Neuronal stem cell (in vitro differentiated cells): ENCODE measurements at regions not wholly inside any gene's neighbourhood (a gene's known extent, or its start where the extent isn't known, plus 50 kb on each side); places are given as distances from the start of the nearest gene placed in this dataset.

Experiments
- DNase-seq: peaks from one replicate; pipeline ENCODE4 v3.0.0-alpha.2; 2013; ENCODE audit warnings: low spot score
- H2AFZ ChIP-seq: one replicate; pipeline ENCODE4 v1.6.1; 2013; ENCODE audit warnings: mild to moderate bottlenecking, low read length, inconsistent platforms
- H2AK5ac ChIP-seq: 2 replicates; pipeline ENCODE4 v1.6.1; 2013; ENCODE audit warnings: low read depth, mild to moderate bottlenecking, inconsistent platforms, low read length, moderate library complexity, mixed read lengths
- H2BK120ac ChIP-seq: 2 replicates; pipeline ENCODE4 v1.6.1; 2013; ENCODE audit warnings: low read depth, mild to moderate bottlenecking, inconsistent platforms, low read length, moderate library complexity, mixed read lengths
- H2BK12ac ChIP-seq: one replicate; pipeline ENCODE4 v1.6.1; 2013; ENCODE audit warnings: low read length, inconsistent platforms
- H2BK15ac ChIP-seq: 2 replicates; pipeline ENCODE4 v1.6.1; 2013; ENCODE audit warnings: mild to moderate bottlenecking, low read length, inconsistent platforms, mixed read lengths
- H2BK5ac ChIP-seq: one replicate; pipeline ENCODE4 v1.6.1; 2013; ENCODE audit warnings: inconsistent platforms, mild to moderate bottlenecking, low read length, moderate library complexity
- H3K14ac ChIP-seq: one replicate; pipeline ENCODE4 v1.6.1; 2013; ENCODE audit warnings: low read length, inconsistent platforms
- H3K18ac ChIP-seq: 2 replicates; pipeline ENCODE4 v1.6.1; 2013; ENCODE audit warnings: low read length, inconsistent platforms
- H3K23ac ChIP-seq: 2 replicates; pipeline ENCODE4 v1.6.1; 2013; ENCODE audit warnings: low read depth, mild to moderate bottlenecking, mixed read lengths, low read length, inconsistent platforms; ENCODE audit not compliant: poor library complexity
- H3K27ac ChIP-seq: replicated peaks from 3 replicates; pipeline ENCODE4 v1.5.1; 2013; ENCODE audit warnings: low read length, inconsistent platforms
- H3K27me3 ChIP-seq, 3 experiments: 2 replicates each; pipeline ENCODE4 v1.6.1; 2013; ENCODE audit warnings: low read length in 3 of 3, mild to moderate bottlenecking in 2 of 3, inconsistent platforms in 1 of 3, low read depth in 1 of 3, mixed read lengths in 1 of 3, moderate library complexity in 1 of 3; ENCODE audit not compliant: control insufficient read depth in 3 of 3, insufficient read depth in 3 of 3
- H3K36me3 ChIP-seq, 2 donors: replicated peaks in 1 of 2; 2 replicates each; pipeline ENCODE4 v1.6.1; 2013; ENCODE audit warnings: low read length in 2 of 2; ENCODE audit not compliant: control insufficient read depth in 2 of 2, insufficient read depth in 2 of 2
- H3K4ac ChIP-seq: 2 replicates; pipeline ENCODE4 v1.6.1; 2013; ENCODE audit warnings: inconsistent platforms, mild to moderate bottlenecking, low read length, moderate library complexity
- H3K4me1 ChIP-seq, 2 donors: 1 replicate in 1 of 2; 2 replicates in 1 of 2; pipeline ENCODE4 v1.6.1; 2013; ENCODE audit warnings: low read length in 2 of 2, low read depth in 1 of 2; ENCODE audit not compliant: control insufficient read depth in 2 of 2, insufficient read depth in 1 of 2
- H3K4me2 ChIP-seq: one replicate; pipeline ENCODE4 v1.6.1; 2013; ENCODE audit warnings: mild to moderate bottlenecking, low read length, inconsistent platforms; ENCODE audit not compliant: insufficient read depth, poor library complexity, severe bottlenecking
- H3K4me3 ChIP-seq, 2 donors: 2 replicates each; pipeline ENCODE4 v1.5.1; 2013; ENCODE audit warnings: low read length in 2 of 2, mild to moderate bottlenecking in 2 of 2, inconsistent platforms in 1 of 2, moderate library complexity in 1 of 2
- H3K79me1 ChIP-seq: one replicate; pipeline ENCODE4 v1.6.1; 2013; ENCODE audit warnings: low read depth, mild to moderate bottlenecking, inconsistent platforms, low read length, moderate library complexity
- H3K9ac ChIP-seq: one replicate; pipeline ENCODE4 v1.6.1; 2013; ENCODE audit warnings: mild to moderate bottlenecking, low read depth, low read length, inconsistent platforms; ENCODE audit not compliant: poor library complexity
- H3K9me3 ChIP-seq, 2 donors: replicated peaks in 1 of 2; 2 replicates each; pipeline versions ENCODE3 to v1.6.1; 2013; ENCODE audit warnings: low read length in 2 of 2, mild to moderate bottlenecking in 2 of 2, inconsistent platforms in 1 of 2, low read depth in 1 of 2, mixed read lengths in 1 of 2, moderate library complexity in 1 of 2; ENCODE audit not compliant: control insufficient read depth in 2 of 2, insufficient read depth in 1 of 2
- H4K8ac ChIP-seq: one replicate; pipeline ENCODE4 v1.6.1; 2013; ENCODE audit warnings: low read depth, mild to moderate bottlenecking, inconsistent platforms, low read length, moderate library complexity
- H4K91ac ChIP-seq: one replicate; pipeline ENCODE4 v1.6.1; 2013; ENCODE audit warnings: low read length, low read depth, mild to moderate bottlenecking, inconsistent platforms; ENCODE audit not compliant: poor library complexity
- WGBS, 2 donors: extraction: QIAGEN DNeasy Blood & Tissue Kit; methylation state at CpG; one replicate each; pipeline ENCODE4 v1.1.7; 2013; ENCODE audit warnings: missing lambda C conversion rate in 2 of 2, mixed read lengths in 1 of 2; ENCODE audit not compliant: insufficient read length in 2 of 2, insufficient replicate concordance in 1 of 2; ENCODE audit errors: extremely low coverage in 2 of 2; 5-methylcytosine and 5-hydroxymethylcytosine counted together

- H4K8ac ChIP-seq = no peak overlapping the region
- no peak overlapping the region for H3K9ac ChIP-seq
- H3K18ac ChIP-seq = no peak overlapping the region
- H3K14ac ChIP-seq = no peak overlapping the region
- H2BK12ac ChIP-seq = no peak overlapping the region
- no peak overlapping the region for H2AK5ac ChIP-seq
- no peak overlapping the region for H3K4ac ChIP-seq
- H2BK15ac ChIP-seq = no peak overlapping the region
- H3K23ac ChIP-seq = no peak overlapping the region
- no peaks in the 10 kb centered on the region for H3K4me1 ChIP-seq
- no peak overlapping the region for H3K27ac ChIP-seq
- no peak overlapping the region for H2BK120ac ChIP-seq
- H2AFZ ChIP-seq = peak overlapping the region; percentile 6
- H3K79me1 ChIP-seq = no peaks in the 10 kb centered on the region
- no peak for DNase-seq
- H3K27me3 ChIP-seq = no peaks in the 10 kb centered on the region
- no CpG with 5 or more reads among the region's 9 CpGs for WGBS, 2 donors
- H3K4me3 ChIP-seq = no peak overlapping the region
- peaks cover 0 to 2% of the 10 kb centered on the region in 2 donors for H3K9me3 ChIP-seq
- H3K36me3 ChIP-seq = no peaks in the 10 kb centered on the region
- H4K91ac ChIP-seq = no peak overlapping the region
- no peak overlapping the region for H2BK5ac ChIP-seq
- H3K4me2 ChIP-seq = no peak overlapping the region
Observed at GRCh38 chr6:164469276-164469949, 840.0 kb downstream of the C6orf118 start.

- Histone ChIP-seq H3K4me3 (peak overlapping the region in 1 of 2 donors; percentile 67), H3K27ac (no peak overlapping the region), H2BK120ac (no peak overlapping the region), H3K4me1 (no peaks in the 10 kb centered on the region), H3K9ac (no peak overlapping the region), H3K4ac (no peak overlapping the region), H2BK12ac (no peak overlapping the region), H3K23ac (no peak overlapping the region), H3K36me3 (no peaks in the 10 kb centered on the region), H4K91ac (no peak overlapping the region), H3K14ac (no peak overlapping the region), H2AFZ (no peak overlapping the region), H3K79me1 (no peaks in the 10 kb centered on the region), H3K18ac (no peak overlapping the region), H4K8ac (no peak overlapping the region), H3K9me3 (no peaks in the 10 kb centered on the region), H2AK5ac (no peak overlapping the region), H2BK5ac (no peak overlapping the region), H3K27me3 (no peaks in the 10 kb centered on the region), H3K4me2 (no peak overlapping the region), H2BK15ac (no peak overlapping the region)
- no peak for DNase-seq
- WGBS, 2 donors = no CpG with 5 or more reads among the region's 9 CpGs
Observed at GRCh38 chr6:164455835-164456234, 853.6 kb downstream of the C6orf118 start.

- Histone ChIP-seq H2AFZ (no peak overlapping the region), H3K4ac (no peak overlapping the region), H2BK15ac (no peak overlapping the region), H3K27me3 (no peaks in the 10 kb centered on the region), H4K91ac (no peak overlapping the region), H3K36me3 (no peaks in the 10 kb centered on the region), H3K4me3 (no peak overlapping the region), H3K9me3 (no peaks in the 10 kb centered on the region), H2BK5ac (no peak overlapping the region), H3K4me1 (no peaks in the 10 kb centered on the region), H2BK12ac (no peak overlapping the region), H3K14ac (no peak overlapping the region), H3K27ac (no peak overlapping the region), H3K18ac (no peak overlapping the region), H3K9ac (no peak overlapping the region), H3K23ac (no peak overlapping the region), H4K8ac (no peak overlapping the region), H2BK120ac (no peak overlapping the region), H2AK5ac (no peak overlapping the region), H3K79me1 (no peaks in the 10 kb centered on the region), H3K4me2 (no peak overlapping the region)
- WGBS, 2 donors = no CpG with 5 or more reads among the region's 3 CpGs
- DNase-seq = no peak
Observed at GRCh38 chr6:164453835-164454234, 855.6 kb downstream of the C6orf118 start.

GRCh38 chr6:164442572-164442971 lies 866.8 kb downstream of the C6orf118 start:
- H3K14ac ChIP-seq = no peak overlapping the region
- H3K18ac ChIP-seq = no peak overlapping the region
- peaks cover 7 to 8% of the 10 kb centered on the region in 2 donors for H3K9me3 ChIP-seq
- H3K23ac ChIP-seq = no peak overlapping the region
- H3K36me3 ChIP-seq = no peaks in the 10 kb centered on the region
- H3K27me3 ChIP-seq = no peaks in the 10 kb centered on the region
- H2BK15ac ChIP-seq = no peak overlapping the region
- no peak overlapping the region for H2BK5ac ChIP-seq
- DNase-seq = no peak
- H3K4ac ChIP-seq = no peak overlapping the region
- H2AK5ac ChIP-seq = no peak overlapping the region
- no peak overlapping the region for H3K9ac ChIP-seq
- H2BK12ac ChIP-seq = no peak overlapping the region
- no peak overlapping the region for H4K91ac ChIP-seq
- no peak overlapping the region for H4K8ac ChIP-seq
- peaks cover 0 to 2% of the 10 kb centered on the region in 2 donors for H3K4me1 ChIP-seq
- H3K79me1 ChIP-seq = no peaks in the 10 kb centered on the region
- no peak overlapping the region for H3K4me2 ChIP-seq
- no peak overlapping the region for H3K4me3 ChIP-seq
- WGBS, 2 donors = no CpG with 5 or more reads among the region's 2 CpGs
- no peak overlapping the region for H2AFZ ChIP-seq
- H2BK120ac ChIP-seq = no peak overlapping the region
- H3K27ac ChIP-seq = no peak overlapping the region
